ENCODE measurements at regions not wholly inside any gene's neighbourhood (a gene's known extent, or its start where the extent isn't known, plus 50 kb on each side); places are given as distances from the start of the nearest gene placed in this dataset.

- TF ChIP-seq, protein P1, sequence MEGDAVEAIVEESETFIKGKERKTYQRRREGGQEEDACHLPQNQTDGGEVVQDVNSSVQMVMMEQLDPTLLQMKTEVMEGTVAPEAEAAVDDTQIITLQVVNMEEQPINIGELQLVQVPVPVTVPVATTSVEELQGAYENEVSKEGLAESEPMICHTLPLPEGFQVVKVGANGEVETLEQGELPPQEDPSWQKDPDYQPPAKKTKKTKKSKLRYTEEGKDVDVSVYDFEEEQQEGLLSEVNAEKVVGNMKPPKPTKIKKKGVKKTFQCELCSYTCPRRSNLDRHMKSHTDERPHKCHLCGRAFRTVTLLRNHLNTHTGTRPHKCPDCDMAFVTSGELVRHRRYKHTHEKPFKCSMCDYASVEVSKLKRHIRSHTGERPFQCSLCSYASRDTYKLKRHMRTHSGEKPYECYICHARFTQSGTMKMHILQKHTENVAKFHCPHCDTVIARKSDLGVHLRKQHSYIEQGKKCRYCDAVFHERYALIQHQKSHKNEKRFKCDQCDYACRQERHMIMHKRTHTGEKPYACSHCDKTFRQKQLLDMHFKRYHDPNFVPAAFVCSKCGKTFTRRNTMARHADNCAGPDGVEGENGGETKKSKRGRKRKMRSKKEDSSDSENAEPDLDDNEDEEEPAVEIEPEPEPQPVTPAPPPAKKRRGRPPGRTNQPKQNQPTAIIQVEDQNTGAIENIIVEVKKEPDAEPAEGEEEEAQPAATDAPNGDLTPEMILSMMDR (conservative IDR thresholded peaks at IDR 0.05): no peak
- H3K27ac ChIP-seq: no peak overlapping the region
Observed at GRCh38 chr22:49040111-49040510, 787.6 kb downstream of the BRD1 start.

- TF ChIP-seq, protein P1 (conservative IDR thresholded peaks at IDR 0.05): no peak
- H3K27ac ChIP-seq: no peak overlapping the region
Observed at GRCh38 chr22:49039625-49040024, 788.0 kb downstream of the BRD1 start.

DNA sequence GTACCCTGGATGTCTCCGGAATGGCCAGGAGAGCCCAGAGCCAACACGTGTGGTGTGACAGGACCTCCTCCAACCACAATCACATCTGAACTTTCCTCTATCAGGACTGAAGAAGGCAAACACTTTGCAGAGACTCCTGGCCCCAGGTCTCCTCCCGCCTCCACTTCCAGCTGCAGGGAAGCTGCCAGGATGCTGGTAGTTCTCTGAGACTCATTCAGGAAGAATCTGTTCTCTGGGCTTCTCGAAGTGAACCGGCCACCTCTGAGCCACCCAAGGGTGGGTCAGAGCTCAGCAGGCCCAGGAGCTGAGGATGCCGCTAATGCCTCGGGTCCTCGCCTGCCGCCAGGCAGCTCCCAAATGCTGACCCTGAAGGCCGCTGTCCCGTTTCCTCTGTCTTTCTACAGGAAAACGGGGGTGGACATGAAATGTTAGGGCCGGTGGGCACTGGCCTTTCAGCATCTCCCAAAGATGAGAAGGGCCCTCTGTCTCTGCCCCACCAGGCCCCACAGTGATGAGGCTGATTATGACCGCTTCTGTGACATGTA is 789.9 kb downstream of the BRD1 start:
- no peak overlapping the region for H3K27ac ChIP-seq
- TF ChIP-seq, protein P1 (conservative IDR thresholded peaks at IDR 0.05): no peak

GRCh38 chr22:49036513-49036912 is 791.2 kb downstream of the BRD1 start:
- no peak overlapping the region for H3K27ac ChIP-seq
- TF ChIP-seq, protein P1 (conservative IDR thresholded peaks at IDR 0.05): no peak

DNA sequence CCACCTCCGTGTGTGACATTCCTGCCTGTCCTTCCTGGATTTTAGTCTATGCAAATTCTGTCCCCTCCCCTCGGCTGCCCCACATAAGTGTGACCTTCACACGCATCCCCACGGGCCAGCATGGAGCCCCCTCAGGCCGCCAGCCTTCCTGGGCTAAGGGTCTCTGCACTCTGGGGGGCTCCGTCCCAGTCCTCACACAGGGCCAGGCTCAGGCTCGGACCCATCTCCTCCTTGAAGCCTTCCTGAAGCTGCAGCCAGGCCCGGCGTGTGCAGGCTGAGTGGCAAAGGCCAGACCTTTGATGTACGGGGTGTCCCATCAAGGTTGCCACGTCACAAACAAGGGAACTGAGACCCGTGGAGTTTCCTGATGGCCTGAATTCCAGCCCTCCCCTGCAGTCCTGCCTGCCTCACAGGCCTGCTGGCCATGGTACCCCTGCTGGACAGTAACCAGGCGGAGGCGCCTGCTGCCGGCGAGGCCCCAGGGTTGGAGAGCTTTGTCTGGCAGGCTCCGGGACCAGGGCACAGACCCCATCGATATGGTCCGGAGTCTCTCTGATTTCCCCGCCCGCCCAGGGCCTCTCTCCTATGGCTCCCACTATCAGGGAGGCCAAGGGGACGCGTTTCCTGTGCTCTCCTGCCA is 791.7 kb downstream of the BRD1 start:
- no peak overlapping the region for H3K27ac ChIP-seq
- TF ChIP-seq, protein P1 (conservative IDR thresholded peaks at IDR 0.05): no peak

- TF ChIP-seq, protein P1 (conservative IDR thresholded peaks at IDR 0.05): no peak
- H3K27ac ChIP-seq: no peak overlapping the region
Observed at GRCh38 chr22:49034836-49035817, 792.5 kb downstream of the BRD1 start.

GRCh38 chr22:49033616-49034015 is 794.1 kb downstream of the BRD1 start:
- TF ChIP-seq, protein P1 (conservative IDR thresholded peaks at IDR 0.05): no peak
- no peak overlapping the region for H3K27ac ChIP-seq

Data from VCaP (cell line).